Osteoblast (primary cell): ENCODE measurements at regions not wholly inside any gene's neighbourhood (a gene's known extent, or its start where the extent isn't known, plus 50 kb on each side); places are given as distances from the start of the nearest gene placed in this dataset.

Experiments used
- DNase-seq: peaks from one replicate; pipeline ENCODE4 v3.0.0; 2011; ENCODE audit warnings: low spot score, mixed read lengths; ENCODE audit not compliant: insufficient read length; ENCODE audit errors: missing footprints
- H2AFZ ChIP-seq: 2 replicates; pipeline ENCODE4 v1.6.0; 2011; ENCODE audit warnings: mild to moderate bottlenecking, low read length
- H3K27ac ChIP-seq: 2 replicates; pipeline ENCODE4 v1.5.1; 2011; ENCODE audit warnings: mild to moderate bottlenecking, low read depth, low read length, moderate library complexity
- H3K27me3 ChIP-seq: 2 replicates; pipeline ENCODE4 v1.6.0; 2012; ENCODE audit warnings: mild to moderate bottlenecking, control low read depth, inconsistent platforms, low read length, moderate library complexity; ENCODE audit not compliant: insufficient read depth
- H3K36me3 ChIP-seq: 2 replicates; pipeline ENCODE4 v1.5.1; 2011; ENCODE audit warnings: mild to moderate bottlenecking, low read length, control low read depth, moderate library complexity; ENCODE audit not compliant: insufficient read depth
- H3K4me1 ChIP-seq: 2 replicates; pipeline ENCODE4 v1.5.1; 2011; ENCODE audit warnings: mild to moderate bottlenecking, low read length, control low read depth, moderate library complexity; ENCODE audit not compliant: insufficient read depth
- H3K4me2 ChIP-seq: 2 replicates; pipeline ENCODE4 v1.6.0; 2011; ENCODE audit warnings: mild to moderate bottlenecking, low read length; ENCODE audit not compliant: insufficient read depth
- H3K4me3 ChIP-seq: fragments of 200-600 bp; sonication (generic); 3 replicates; pipeline ENCODE4 v1.5.1; 2012; ENCODE audit warnings: mild to moderate bottlenecking, low read length, inconsistent platforms; ENCODE audit not compliant: insufficient read depth
- H3K79me2 ChIP-seq: 2 replicates; pipeline ENCODE4 v1.6.0; 2012; ENCODE audit warnings: mild to moderate bottlenecking, low read length, control low read depth, inconsistent platforms; ENCODE audit not compliant: insufficient read depth
- H3K9me3 ChIP-seq: 2 replicates; pipeline ENCODE4 v1.5.1; 2011; ENCODE audit warnings: low read depth, low read length, control low read depth
- H4K20me1 ChIP-seq: 2 replicates; pipeline ENCODE4 v1.6.0; 2012; ENCODE audit warnings: mild to moderate bottlenecking, low read length, control low read depth; ENCODE audit not compliant: insufficient read depth
- TF ChIP-seq, protein P1 (sequence below): IDR thresholded peaks from 2 replicates; pipeline ENCODE4 v1.5.1; 2011; ENCODE audit warnings: mild to moderate bottlenecking, low read depth, low read length, moderate library complexity; ENCODE audit errors: extremely low read depth

GRCh38 chr5:3684771-3685354 lies 89.2 kb downstream of the IRX1 start:
- no peak overlapping the region for H3K4me3 ChIP-seq
- no peak overlapping the region for H2AFZ ChIP-seq
- no peak for DNase-seq
- no peaks in the 10 kb centered on the region for H3K9me3 ChIP-seq
- no peaks in the 10 kb centered on the region for H3K4me1 ChIP-seq
- no peak overlapping the region for H3K4me2 ChIP-seq
- TF ChIP-seq, protein P1, sequence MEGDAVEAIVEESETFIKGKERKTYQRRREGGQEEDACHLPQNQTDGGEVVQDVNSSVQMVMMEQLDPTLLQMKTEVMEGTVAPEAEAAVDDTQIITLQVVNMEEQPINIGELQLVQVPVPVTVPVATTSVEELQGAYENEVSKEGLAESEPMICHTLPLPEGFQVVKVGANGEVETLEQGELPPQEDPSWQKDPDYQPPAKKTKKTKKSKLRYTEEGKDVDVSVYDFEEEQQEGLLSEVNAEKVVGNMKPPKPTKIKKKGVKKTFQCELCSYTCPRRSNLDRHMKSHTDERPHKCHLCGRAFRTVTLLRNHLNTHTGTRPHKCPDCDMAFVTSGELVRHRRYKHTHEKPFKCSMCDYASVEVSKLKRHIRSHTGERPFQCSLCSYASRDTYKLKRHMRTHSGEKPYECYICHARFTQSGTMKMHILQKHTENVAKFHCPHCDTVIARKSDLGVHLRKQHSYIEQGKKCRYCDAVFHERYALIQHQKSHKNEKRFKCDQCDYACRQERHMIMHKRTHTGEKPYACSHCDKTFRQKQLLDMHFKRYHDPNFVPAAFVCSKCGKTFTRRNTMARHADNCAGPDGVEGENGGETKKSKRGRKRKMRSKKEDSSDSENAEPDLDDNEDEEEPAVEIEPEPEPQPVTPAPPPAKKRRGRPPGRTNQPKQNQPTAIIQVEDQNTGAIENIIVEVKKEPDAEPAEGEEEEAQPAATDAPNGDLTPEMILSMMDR = no peak
- no peaks in the 10 kb centered on the region for H3K36me3 ChIP-seq
- no peak overlapping the region for H3K27ac ChIP-seq
- no peaks in the 10 kb centered on the region for H3K27me3 ChIP-seq
- no peaks in the 10 kb centered on the region for H3K79me2 ChIP-seq
- H4K20me1 ChIP-seq = no peaks in the 10 kb centered on the region

DNA sequence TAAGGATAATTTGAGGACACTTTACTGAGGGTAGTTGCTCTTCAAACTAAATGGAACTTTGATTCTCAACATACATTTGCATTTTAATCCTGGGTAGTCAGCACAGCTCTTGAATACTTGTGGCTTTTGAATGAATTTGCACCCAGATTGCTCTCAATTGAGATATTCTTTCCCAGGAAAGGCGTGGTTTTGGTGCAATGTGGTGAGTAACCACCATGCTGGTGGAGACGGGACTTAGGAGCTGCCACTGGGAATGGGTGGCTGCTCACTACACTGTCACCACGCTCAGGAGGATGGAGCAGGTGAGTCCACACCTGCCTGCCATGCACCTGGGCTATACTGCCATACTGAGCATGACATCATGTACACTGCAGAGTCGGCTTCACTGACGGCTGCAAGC lies 99.2 kb downstream of the IRX1 start:
- TF ChIP-seq, protein P1 = no peak
- peaks cover 2% of the 10 kb centered on the region for H3K9me3 ChIP-seq
- H2AFZ ChIP-seq = no peak overlapping the region

GRCh38 chr5:3695818-3696217 lies 100.2 kb downstream of the IRX1 start:
- Histone ChIP-seq H3K36me3 (no peaks in the 10 kb centered on the region), H3K79me2 (no peaks in the 10 kb centered on the region), H3K9me3 (peaks cover 2% of the 10 kb centered on the region), H3K27ac (no peak overlapping the region), H3K27me3 (no peaks in the 10 kb centered on the region), H3K4me1 (no peaks in the 10 kb centered on the region), H4K20me1 (no peaks in the 10 kb centered on the region), H2AFZ (no peak overlapping the region), H3K4me2 (no peak overlapping the region), H3K4me3 (no peak overlapping the region)
- DNase-seq = no peak
- TF ChIP-seq, protein P1 = no peak

More for the DNA sequence above, 99.2 kb downstream of the IRX1 start:
- no peaks in the 10 kb centered on the region for H3K27me3 ChIP-seq
- H3K4me1 ChIP-seq = no peaks in the 10 kb centered on the region
- H4K20me1 ChIP-seq = no peaks in the 10 kb centered on the region
- DNase-seq = no peak
- H3K4me2 ChIP-seq = no peak overlapping the region
- H3K27ac ChIP-seq = no peak overlapping the region
- H3K36me3 ChIP-seq = no peaks in the 10 kb centered on the region
- H3K4me3 ChIP-seq = no peak overlapping the region
- no peaks in the 10 kb centered on the region for H3K79me2 ChIP-seq

- H3K36me3 ChIP-seq = no peaks in the 10 kb centered on the region
- H3K4me1 ChIP-seq = no peaks in the 10 kb centered on the region
- no peak for DNase-seq
- no peak overlapping the region for H3K27ac ChIP-seq
- TF ChIP-seq, protein P1 = no peak
- no peaks in the 10 kb centered on the region for H3K27me3 ChIP-seq
- H2AFZ ChIP-seq = no peak overlapping the region
- H3K9me3 ChIP-seq = no peaks in the 10 kb centered on the region
- H3K79me2 ChIP-seq = no peaks in the 10 kb centered on the region
- H3K4me2 ChIP-seq = no peak overlapping the region
- H4K20me1 ChIP-seq = no peaks in the 10 kb centered on the region
- H3K4me3 ChIP-seq = no peak overlapping the region
These were observed 102.8 kb downstream of the IRX1 start for GRCh38 chr5:3698412-3698811.
